ENCODE measurements at regions not wholly inside any gene's neighbourhood (a gene's known extent, or its start where the extent isn't known, plus 50 kb on each side); places are given as distances from the start of the nearest gene placed in this dataset.

GRCh38 chr9:95653246-95653645, 136.5 kb upstream of the PTCH1 start:
- DNase-seq = no peak

GRCh38 chr9:95650720-95651119, 133.9 kb upstream of the PTCH1 start:
- no peak for DNase-seq

DNA sequence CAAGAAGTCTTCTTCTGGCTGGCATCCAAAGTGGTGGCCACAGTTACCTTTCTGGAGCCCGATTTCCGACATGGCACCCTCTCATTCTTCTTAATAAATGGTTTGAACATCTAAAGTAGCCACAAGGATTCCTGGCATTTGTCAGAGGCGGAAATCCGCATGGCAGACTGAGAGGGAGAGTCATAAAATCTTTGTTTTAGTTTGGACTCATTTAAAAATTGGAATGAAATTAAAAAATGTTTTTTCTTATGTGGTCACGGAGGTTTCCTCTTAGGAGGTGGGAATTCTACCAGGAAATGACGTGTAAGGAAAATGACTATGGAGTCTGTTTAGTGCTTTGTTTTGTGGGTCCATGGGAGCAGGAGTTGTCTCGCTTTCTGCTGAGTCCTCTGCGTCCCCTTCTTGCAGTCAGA, 133.0 kb upstream of the PTCH1 start:
- no peak for DNase-seq

GRCh38 chr9:95648225-95648624, 131.5 kb upstream of the PTCH1 start:
- DNase-seq = no peak

DNA sequence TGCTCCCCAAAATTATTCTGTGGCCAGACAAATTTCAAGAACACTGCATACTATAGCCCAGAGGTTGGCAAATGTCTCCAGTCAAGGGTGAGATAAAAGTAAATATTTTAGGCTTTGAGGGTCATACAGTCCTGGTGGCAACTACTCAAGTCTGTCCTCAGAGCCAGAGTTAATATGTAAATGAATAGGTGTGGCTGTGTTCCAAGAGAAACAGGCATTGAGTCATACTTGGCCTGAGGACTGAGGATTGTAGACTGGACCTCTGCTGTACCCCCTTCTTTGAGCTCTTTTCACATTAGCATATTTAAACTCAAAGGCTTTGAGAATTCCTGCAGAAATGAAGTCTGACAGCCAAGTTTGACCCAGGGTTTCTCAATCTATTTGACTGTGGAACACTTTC, 129.2 kb upstream of the PTCH1 start:
- no peak for DNase-seq

- no peak for DNase-seq
Observed at GRCh38 chr9:95645579-95645978, 128.8 kb upstream of the PTCH1 start.

- no peak for DNase-seq
Observed at GRCh38 chr9:95644377-95644776, 127.6 kb upstream of the PTCH1 start.

- DNase-seq = no peak
Observed at GRCh38 chr9:95643619-95644018, 126.8 kb upstream of the PTCH1 start.

DNA sequence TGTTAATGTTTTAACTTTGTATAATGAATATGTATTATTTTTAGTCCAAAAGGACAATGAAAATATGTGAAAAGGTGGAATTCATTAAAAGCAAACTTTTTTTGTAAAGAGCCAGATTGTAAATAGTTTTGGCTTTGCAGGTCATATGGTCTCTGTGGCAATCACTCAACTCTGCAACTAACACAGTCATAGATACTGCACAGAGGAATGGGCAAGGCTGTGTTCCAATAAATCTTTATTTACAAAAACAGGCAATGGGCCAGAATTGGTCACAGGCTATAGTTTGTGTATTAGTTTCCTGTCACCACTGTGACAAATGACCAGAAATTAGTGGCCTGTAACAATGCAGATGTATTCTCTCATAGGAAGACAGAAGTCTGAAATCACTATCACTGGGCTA, 125.4 kb upstream of the PTCH1 start:
- no peak for DNase-seq

DNA sequence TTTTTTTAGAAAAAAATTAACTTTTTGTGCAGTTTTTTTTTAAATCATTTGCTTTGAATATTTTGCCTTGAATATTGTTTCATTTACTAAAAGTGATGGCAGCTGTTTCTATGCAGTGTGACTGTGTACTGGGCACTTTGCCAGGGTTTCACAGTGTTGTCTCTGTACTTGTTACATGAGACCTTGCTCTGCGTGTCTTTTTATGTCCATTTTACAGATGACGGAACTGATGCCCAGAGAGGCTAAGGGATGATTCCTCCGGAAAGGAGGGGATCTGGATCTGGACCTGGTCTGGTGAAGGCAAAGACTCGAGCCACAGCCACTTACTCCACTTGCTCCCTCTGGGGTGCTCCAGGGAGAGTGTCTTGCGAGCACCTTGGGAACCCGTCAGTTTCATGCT, 124.8 kb upstream of the PTCH1 start:
- DNase-seq = no peak

- no peak for DNase-seq
Observed at GRCh38 chr9:95640336-95640735, 123.6 kb upstream of the PTCH1 start.

DNA sequence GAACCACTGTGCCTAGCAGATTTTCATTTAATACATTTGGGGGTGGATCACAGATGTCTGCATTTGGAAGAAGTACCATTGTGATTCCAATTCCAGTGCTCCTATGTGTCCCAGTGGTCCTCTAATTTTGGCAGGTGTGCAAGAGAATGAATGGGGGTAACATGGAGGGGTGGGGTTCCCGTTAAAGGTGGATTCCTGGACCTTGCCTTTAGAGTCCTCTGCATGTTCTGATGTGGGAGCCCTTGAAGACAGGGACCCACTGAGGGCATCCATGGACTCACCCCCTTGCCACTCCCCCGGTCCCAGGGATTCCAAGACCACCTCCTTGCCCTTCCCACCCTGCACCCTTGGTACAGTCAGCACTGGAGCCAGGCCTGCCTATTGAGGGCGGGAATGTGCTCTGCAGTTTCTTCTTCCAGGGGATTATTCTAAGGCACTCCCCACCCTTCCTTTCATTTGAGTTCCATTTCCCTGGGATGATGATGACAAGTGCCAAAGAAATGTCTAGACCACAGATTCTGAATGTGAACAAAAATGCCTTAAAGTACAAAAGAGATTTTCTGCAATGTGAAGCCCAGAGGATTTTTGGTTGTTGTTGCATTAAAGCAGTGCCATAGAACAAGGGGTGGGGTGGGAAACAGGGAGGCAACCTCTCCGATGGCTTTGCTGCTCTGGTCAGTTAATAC, 119.4 kb upstream of the PTCH1 start:
- DNase-seq = no peak

DNA sequence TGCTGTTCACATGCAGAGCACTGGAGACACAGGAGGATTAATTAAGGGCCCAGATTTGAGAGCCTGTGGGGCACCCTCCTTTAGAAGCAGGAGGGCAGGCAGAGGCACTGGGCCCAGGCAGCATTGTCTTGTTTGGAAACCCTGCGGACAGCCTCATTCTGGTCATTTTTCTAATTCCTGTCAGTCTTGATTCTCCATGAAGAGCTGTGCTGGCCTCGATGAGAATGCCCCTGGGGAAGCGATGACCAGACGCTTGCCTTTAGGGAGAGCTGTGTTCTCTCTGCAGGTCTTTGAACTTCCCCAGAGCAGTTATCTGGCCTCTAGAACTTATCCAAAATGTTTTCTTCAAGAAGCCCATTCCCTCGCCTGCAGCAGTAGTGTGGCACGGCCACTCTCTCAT, 117.8 kb upstream of the PTCH1 start:
- no peak for DNase-seq

DNA sequence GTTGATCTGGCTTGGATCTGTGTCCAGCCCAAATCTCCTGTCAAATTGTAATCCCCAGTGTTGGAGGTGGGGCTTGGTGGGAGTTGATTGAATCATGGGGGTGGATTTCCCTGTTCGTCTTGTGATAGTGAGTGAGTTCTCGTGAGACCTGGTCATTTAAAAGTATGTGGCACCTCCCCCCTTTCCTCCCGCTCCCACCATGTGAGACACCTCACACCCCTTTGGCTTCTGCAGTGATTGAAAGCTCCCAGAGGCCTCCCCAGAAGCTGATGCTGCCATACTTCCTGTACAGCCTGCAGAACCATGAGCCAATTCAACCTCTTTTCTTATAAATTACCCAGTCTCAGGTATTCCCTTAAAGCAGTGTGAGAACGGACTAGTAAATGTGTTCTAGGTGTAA, 117.3 kb upstream of the PTCH1 start:
- DNase-seq = no peak

GRCh38 chr9:95629585-95629984, 112.8 kb upstream of the PTCH1 start:
- DNase-seq = no peak

DNA sequence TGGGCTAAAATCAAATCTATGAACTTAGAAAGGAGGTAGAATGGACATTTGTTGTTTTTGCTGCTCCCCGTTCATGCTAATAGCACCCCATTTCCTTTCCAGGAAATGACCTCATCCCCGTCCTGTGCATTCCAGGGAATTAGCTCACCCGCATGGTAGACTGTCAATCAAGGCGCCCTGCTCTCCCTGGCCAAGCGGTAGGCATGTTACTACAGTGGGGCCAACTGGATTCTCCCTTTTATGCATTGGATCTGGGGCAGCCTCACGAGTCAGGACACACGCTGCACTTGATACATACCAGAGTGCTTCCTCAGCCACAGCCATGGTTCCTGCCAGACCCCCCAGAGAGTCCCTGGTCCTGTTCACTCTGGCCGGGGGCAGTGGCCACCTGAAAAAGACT, 111.0 kb upstream of the PTCH1 start:
- no peak for DNase-seq

- DNase-seq = peak; percentile 31
Observed at GRCh38 chr9:95626885-95627558, 110.3 kb upstream of the PTCH1 start.

- DNase-seq = no peak
Observed at GRCh38 chr9:95626341-95626740, 109.6 kb upstream of the PTCH1 start.

GRCh38 chr9:95623640-95624039, 106.9 kb upstream of the PTCH1 start:
- no peak for DNase-seq

DNA sequence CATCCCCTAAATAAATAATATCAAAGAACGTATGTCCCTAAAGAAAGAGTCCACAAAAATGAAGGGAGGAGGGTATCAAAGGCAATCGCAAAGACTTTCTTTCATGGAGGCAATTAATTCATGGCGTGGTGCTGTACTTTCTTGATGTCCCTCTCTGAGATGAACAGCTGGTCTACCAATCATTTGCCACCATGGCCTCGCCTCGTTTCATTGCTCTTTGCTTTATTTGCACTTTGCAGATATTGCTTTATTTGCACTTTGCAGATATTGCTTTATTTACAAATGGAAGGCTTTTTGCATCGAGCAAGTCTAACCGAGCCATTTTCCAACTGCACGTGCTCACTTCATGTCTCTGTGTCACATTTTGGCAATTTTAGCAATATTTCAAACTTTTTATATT, 104.0 kb upstream of the PTCH1 start:
- no peak for DNase-seq

- no peak for DNase-seq
Observed at GRCh38 chr9:95620314-95620713, 103.5 kb upstream of the PTCH1 start.

GRCh38 chr9:95615246-95615645, 98.5 kb upstream of the PTCH1 start:
- no peak for DNase-seq

- DNase-seq = no peak
Observed at GRCh38 chr9:95613670-95614069, 96.9 kb upstream of the PTCH1 start.

DNA sequence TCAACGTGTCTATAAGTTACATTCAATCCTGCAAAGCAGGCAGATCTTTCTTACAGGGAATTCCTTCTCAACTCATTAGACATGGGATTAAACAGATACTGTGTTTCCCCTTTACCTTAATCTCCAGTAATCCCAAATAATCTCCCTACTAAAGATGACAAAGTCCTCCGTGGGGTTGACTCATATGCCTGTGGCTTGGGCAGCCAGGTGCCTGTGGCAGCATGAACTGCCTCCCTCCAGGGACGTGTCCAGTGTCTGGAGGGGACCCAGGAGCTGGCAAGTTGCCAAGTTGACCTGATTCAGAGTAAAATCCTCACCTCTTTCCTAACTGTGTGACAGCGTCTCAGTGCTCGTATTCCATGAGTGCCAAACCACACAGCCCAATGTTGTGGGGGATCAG, 94.6 kb upstream of the PTCH1 start:
- DNase-seq = no peak
